Right hindlimb (tissue), 1 donor: ENCODE measurements at regions not wholly inside any gene's neighbourhood (a gene's known extent, or its start where the extent isn't known, plus 50 kb on each side); places are given as distances from the start of the nearest gene placed in this dataset.

Source experiments
- DNase-seq: peaks from one replicate; pipeline ENCODE4 v3.0.0-alpha.2; 2018

DNA sequence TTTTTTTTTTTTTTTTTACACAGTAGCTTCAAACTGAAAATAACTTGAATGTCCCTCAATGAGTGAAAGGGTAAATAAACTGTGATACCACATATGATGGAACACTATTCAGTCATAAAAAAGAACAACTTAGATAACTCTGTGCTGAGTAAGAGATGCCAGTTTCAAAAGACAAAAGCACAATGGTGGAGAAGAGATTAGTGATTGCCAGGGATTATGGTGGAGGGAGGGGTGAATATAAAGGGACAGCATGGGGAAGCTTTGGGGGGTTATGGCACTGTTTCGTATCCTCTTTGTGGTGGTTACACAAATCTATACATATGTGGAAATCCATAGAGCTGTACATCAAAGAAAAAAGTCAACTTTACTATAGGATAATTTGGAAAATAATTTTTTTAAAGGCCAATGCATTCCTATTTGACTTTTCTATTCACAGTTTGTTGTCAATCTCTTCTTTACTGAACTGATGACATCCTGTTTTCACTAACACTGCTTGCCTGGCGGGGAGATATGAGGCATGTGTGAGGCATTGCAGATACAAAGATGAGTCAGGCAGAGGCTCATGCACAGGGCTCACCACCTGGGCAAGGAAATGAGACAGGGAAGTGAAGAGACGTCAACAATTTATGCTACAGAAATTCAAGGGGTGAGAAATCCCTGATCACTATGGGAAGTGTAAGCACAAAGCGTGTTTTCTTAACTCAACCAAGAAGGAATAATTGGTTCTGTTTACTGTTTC is 302.7 kb downstream of the DUSP10 start:
- DNase-seq = no peak

DNA sequence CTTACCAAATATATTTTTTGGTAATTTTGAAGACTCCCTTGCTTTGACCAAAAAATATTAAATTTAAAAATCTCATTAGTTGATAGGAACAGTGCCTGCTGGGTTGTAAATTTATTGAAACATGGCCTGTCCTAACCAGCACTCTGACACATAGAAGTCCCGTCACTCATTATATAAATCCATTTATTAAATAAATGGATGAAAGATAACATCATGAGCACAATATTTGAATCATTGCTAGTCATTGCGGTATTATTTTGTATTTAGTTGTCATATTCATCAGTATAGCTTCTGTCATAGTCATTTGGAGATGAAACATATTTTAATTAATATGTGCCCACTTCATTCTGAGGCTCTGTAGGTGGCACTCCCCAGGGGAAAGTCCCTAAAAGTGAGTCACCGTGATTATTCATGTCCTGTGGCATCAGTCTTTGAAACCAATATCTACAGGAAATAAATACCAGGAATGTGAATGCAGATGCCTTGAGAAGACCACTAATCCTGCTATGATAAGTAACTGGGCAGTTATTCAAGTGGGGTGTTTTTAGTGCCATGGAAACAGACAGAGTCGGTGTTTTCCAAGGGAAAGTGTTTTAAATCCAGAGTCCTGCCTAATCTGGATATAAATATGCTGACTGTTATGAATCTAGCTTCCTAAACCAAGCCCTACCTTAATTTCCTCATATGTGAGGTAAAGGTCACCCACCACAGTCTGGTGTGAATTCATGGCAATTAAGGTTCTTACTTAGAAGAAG is 302.0 kb downstream of the DUSP10 start:
- peak; percentile 28 for DNase-seq

DNA sequence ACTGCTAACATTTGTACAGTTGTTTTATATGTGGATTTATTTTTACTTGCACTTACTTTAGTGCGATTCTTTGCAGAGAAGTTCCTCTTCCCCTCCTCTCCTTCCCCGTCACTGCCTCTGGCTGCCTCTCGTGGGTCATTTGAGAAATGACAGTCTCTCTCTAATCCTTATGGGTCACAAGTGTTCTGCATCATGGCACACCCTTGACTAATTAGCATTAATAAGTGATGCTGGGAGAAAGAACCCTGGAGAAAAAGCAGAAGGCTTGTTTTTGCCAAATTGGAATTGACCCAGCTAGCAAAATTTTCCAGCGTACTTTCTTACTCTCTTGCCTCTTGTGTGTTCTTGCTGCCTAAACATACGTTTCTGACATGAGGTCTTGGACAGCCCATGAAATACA is 301.2 kb downstream of the DUSP10 start:
- peak; percentile 66 for DNase-seq

DNA sequence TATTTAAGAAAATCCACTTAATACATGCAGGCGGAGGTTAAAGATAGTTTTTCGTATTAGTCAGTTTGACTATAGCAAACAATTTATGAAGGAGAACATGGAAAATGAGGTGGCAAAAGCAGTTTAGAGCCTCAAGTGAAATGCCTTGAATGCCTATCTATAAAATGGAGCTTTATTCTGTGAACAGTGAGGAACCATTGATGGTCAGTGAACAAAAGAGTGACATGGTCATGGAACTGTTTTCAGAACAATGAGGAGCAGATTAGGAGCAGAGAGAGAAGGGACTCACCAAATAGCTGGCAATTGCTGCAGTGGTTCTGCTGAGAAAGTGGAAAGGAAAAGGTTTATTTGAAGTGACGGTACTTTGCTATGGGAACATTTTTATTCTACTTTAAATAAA is 299.8 kb downstream of the DUSP10 start:
- DNase-seq = no peak

DNA sequence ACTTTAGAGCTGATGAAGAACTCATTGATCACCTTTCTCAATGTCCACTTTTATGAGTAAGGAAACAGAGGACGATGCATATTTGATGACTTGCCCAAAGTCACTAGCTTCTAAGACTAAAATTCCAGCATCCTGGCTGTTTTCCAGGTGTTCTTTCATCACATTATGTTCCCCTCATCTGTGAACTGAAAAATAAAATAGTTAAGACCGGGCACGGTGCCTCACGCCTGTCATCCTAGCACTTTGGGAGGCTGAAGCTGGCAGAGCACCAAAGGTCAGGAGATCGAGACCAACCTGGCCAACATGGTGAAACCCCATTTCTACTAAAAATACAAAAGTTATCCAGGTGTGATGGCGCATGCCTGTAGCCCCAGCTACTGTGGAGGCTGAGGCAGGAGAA is 297.5 kb downstream of the DUSP10 start:
- no peak for DNase-seq

DNA sequence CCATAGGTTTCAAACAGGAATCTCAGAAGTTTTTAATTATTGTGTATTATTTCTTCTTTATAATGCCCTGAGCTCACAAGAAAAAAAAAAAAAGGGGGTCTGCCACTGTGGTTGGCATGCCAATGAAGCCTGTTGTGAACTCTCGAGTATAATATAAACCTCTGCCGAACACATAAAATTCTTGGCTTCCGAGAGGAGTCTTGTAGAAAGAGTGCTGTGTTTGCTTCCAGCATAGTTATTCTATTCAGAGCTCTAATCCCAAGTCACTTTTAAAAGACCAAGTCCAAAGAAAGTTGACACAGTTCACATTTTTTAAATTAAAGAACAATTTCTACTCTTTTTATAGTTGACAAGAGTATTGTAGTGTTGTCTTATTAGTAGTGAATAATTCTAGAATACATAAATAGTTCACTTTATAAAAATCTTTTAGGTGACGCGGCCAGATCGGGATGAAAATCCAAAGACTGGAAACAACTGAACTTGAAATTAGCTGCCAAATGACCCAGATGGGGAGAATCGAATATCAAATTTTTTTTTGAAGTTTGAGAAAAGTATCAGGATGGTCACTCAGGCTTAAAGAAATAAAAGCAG is 293.2 kb downstream of the DUSP10 start:
- peak; percentile 38 for DNase-seq

DNA sequence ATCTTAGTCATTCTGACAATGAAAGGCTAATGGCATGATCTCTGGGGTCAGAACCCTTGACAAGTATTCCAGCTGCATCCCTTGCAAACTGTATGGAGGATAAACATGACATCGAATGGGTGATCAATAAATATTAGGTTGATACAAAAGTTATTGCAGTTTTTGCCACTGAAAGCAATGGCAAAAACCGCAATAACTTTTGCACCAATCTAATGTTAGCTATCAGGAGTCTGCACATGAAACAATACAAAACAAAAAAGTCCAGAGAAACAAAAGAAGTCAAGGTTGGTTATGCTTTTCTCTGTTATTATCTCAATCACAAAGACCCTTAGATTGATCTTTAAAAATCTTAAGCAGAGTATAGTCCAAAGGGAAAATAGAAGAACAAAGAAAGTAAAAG is 292.7 kb downstream of the DUSP10 start:
- DNase-seq = no peak

DNA sequence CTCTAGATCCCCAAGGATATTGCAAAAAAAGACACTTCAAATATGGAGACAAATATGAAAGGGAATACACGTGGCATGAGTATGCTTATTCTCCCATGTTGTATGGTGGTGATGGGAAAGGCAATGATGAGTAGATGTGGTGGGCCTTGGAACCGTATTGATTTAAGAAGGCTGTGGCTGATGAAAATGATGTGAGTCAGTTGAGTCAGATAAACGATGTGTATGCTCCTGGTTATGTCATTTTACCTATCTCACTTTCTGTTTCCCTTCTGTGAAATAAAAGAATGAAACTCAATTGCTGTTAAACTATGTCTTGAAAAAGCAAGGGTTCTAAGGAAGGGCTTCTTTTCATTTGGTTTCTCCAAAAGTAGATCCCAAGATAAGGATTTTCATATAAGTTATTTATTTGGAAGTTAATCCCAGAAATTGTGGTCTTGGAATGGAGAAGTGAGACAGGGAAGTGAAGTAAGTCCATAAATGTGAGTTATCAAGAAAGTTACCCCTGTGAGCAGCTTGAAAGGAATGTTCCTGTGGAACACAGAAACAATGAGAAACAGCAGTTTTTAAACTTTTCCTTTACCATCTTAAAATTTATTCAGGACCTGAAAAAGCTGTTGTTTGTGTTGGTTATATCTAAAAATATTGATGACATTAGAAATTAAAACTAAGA is 292.0 kb downstream of the DUSP10 start:
- no peak for DNase-seq

DNA sequence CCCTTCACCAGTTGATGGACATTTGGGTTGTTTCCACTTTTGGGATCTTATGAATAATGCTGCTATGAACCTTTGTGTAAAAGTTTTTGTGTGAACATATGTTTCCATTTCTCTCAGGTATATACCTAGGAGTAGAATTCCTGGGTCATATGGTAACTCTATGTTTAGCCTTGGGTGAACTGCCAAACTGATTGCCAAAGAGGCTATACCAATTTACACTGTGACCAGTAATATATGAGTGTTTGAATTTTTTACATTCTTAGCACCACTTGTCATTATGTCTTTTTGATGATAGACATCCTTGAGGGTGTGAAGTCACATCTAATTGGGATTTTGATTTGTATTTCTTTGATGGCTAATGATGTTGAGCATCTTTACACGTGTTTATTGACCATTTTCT is 290.1 kb downstream of the DUSP10 start:
- no peak for DNase-seq

DNA sequence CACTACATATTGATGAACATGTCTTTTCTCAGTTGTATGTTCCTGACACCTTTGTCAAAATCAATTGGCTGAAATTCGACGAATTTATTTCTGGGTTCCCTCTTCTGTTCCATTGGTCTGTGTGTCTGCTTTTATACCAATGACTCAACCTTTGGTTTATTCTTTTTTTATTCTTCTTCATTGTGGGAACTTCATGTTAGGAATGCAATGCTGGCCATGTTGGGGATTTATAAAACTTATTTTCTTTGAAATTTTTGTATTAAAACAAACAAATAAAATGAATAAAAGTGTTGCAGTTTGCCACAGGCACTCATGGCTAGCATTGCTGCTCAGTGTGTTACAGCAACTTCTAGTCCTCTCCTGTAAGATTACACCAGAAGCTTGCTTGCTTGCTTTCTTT is 287.8 kb downstream of the DUSP10 start:
- DNase-seq = no peak

DNA sequence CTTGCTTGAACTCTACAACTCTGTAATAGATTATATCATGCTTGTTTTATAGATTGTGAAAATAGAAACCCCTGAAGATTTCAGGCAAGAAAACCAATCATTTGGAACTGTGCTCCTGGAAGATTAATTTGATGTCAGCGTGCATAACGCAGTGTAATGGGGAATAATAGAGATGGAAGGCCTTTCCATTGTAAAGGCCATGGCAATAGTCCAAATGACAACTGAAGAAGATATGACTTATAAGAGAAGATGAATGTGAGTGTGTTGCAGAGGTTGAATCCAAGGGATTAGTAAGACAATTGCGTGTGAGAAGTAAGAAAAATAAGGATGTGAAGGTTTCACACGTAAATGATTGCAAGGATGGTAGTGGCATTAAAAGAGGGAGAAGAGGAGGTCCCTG is 285.0 kb downstream of the DUSP10 start:
- no peak for DNase-seq

DNA sequence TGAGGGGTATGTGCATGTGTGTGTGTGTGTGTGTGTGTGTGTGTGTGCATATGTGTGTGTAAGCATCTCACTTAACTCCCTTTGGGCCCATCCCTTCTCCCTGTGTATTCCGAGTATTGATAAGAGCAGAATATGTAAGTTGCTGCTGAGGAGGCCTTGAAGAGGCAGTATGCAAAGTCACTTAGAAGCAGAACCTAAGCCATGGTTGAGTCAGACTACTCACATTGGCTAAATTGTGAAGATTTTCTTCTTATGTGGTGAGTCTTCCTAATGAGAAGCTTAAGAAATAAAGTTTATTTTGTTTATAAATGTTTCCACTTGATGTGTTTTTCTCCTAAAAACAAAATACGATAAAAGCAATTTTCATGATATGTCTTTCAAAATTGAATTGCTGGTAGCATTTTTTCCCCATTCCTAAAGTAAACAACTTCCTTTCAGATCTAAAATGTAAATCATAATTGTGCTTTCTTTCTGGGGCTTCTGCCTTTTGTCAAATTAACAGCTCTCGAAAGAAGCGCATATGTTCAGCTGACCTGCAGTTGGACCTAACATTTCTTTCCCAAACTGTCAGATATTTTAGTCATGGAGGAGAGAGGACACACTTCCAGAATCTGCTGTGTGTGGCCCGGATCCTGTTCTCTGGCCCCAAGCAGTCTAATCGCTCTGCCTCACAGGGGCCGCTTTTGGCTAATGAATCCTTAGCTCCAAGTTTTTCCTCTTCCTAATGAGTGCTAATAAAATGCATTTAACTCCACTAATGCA is 284.0 kb downstream of the DUSP10 start:
- DNase-seq = peak; percentile 77

DNA sequence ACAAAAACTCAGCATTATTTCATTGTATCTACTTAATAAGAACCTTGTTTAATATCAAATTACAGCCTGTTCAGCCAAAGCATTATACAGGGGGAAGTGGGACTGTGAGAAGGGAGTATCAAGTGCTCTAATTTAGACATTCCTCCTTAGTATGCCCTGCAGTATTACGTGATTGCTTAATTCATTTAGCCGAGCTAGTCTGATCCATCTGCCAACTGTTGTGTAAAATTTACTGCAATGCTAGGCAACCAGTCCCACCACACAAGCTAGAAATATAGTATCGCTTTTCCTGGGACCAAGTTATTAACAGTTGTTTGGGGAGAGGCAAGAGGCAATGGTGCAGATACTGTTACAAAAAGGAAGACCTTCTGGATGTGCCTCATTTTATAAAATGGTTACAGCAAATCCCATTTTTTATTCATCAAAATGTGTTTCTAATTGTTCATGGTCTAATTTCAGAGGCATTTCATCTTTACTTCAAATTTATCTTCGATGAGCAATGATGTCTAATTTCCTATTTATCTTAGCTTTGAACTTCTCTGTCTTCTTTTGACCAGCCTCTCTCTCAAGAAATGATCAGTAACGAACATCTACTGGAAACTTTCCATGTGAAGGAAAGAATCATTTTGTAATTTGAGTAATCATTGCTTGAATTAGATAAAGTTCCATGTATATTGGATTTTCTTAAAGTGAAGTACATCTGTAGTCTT is 283.3 kb downstream of the DUSP10 start:
- peak; percentile 82 for DNase-seq

DNA sequence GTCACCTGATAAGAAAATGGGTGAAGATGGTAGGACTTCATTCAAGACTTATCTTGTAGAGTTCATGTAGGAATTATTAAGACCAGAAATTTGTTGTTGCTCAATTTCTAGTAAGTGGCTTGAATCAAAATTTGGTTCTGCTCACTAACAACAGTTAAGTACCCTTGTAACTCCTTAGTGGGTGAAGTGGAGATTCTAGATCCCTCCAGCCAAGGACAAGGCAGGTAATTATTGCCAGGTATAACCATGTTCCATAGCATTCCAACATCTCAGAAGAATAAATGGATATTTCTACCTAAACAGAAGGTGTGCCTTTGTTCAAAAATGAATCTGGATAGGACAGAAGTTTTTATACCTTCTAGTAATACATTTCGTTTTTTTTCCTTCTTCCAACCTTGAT is 282.3 kb downstream of the DUSP10 start:
- DNase-seq = no peak

DNA sequence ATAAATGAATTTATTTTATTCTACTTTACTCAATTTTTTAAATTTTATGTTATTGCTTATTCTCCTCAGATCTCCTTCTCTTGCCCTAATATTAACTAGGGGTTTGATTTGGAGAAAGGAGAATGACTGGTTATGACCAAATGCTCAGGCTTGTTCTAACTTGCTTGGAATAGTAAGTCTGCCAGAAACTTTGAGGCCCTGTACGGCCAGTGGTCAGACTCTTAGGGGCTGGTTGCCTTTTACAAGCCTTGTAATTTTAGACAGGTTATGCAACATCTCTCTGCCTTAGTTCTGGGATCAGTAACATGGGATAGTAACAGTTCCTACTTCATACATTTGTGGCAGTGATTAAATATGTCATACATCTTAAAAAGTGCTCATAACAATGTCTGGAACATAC is 279.5 kb downstream of the DUSP10 start:
- DNase-seq = no peak

DNA sequence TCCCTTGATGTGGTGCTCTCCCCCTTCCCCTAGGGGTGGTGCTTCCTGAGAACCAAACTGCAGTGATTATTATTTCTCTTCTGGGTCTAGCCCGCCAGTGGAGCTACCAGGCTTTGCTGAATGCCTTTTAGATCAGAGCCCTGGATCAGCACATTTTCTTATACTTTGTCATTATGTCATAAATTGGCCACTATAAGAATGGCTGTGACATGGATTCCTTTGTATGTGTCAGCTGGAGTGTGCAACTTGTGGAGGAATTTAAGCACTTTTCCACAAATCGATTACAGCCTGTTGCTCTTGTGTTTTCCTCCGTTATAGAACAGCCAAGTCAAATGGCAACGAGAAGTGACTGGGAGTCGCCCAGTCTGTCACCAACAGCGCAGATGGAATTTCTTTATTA is 273.3 kb downstream of the DUSP10 start:
- no peak for DNase-seq

DNA sequence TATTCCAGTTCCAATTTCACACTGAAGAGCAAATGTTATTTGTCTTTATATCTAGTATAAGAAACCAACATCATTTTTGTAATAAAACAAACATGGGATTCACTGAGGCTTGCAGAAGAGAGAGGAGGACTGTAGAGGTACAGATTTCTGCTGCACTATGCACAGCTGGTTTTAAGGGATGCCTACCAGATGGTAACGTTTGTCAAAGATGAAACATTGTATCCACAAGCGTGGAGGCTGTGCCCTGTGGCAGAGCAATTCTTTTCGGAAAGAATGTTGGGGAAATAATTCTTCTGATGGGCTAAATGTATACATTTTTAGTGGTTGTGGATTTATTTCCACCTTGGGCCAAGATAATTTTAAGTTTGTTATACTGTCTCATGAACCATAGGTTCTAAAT is 272.4 kb downstream of the DUSP10 start:
- no peak for DNase-seq

DNA sequence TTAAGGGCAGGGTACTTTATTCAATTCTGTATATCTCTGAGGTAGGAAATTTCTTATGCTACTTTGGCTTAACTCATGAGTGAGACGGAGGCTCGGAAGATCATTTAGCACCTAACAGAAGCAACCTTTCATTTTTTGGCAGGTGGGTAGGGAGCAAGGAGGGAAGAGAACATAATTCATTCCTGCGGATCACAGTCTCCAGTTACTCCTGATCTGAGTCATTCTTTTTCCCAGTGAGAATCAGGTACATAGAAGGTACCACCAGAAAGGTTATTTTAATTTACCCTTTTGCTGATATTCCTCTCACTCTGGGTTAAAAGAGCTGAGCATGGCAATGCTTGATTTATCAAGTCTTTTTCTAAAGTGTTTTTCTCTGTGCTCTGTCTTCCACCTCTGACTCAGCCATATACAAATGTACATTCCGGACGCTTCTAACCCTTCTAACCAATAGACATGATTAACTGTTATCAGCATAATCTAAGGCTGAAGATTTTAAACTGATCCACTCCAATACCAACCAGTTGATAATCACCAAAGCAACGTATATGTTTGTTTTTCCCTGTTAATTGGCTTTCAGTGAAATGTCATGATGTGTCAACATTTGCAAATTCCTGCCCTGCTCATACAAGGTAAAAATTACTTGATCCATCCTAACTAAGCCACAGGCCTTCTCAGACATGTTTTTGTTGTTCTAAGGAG is 271.7 kb downstream of the DUSP10 start:
- no peak for DNase-seq

DNA sequence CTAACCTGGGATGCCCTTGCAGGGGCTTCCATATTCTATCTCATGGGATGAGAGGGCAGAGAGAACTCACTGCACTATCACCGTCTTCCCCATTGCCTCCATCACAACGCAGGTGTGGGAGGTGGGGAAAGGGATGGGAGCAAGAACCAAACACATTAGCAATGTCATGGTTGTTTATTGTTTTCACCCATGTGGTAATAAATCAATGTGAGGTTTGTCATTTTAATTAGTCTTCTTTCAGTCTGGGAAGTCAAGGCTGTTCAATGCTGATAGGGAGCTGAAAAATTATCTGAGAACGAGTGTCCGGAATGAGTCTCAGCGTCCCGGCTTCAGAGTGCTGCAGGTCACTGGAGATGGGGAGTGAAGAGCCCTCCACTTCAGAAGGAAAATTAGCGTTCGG is 268.5 kb downstream of the DUSP10 start:
- no peak for DNase-seq

DNA sequence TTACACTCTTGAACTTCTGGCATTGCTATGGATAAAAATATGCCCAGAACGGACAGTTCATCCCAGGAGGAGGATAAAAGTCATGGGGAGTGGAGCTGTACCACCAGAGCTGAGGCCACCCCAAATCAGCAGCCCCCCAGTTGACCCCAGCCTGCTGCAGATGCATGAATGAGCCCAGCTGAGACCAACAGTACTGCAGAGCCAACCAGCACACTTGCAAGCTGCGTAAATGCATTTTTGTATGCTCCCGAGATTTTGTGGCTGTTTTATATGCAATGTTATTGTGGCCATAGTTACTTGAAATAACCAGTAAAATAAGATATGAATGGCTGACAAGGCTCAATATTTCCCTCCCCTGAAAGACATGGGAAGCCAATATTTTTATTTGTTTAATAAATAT is 264.6 kb downstream of the DUSP10 start:
- DNase-seq = peak; percentile 66
